ENCODE measurements at regions not wholly inside any gene's neighbourhood (a gene's known extent, or its start where the extent isn't known, plus 50 kb on each side); places are given as distances from the start of the nearest gene placed in this dataset.

DNA sequence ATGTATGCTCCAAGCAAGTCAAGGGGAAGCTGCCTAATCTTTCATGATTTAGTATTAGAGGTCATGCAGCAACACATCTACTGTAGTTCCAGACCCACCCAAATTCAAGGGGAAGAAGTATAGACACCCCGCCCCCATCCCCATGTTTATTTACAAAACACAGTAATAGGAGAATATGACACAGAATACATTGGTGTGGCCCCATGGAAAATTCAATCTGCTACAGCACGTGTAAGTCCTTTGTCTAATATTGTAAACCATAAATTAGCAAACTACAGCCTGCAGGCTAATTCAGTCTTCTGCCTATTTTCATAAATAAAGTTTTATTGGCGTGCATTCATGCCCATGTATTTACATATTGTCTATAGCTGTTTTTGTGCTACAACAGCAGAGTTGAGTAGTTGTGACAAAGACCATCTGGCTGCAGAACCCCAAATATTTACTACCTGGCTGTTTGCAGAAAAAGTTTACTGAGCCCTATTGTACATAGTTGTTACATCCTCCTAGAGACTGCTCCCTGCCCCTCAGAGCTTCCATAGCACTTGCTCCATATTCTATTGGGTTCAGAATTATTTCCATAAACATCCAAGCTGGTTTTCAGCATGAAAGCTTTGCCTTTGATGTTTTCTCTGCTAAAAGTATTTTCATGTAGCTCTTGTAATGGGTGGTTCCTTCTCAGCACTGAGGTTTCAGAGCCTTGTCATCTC, 326.8 kb upstream of the CPEB2 start:
- H2AFZ ChIP-seq (ENCODE audit: low read length): no peak overlapping the region
- peaks cover 6% of the 10 kb centered on the region for H3K27me3 ChIP-seq (ENCODE audit: insufficient read depth, low read length)
- H4K20me1 ChIP-seq (ENCODE audit: insufficient read depth, low read length): no peaks in the 10 kb centered on the region
- H3K27ac ChIP-seq (ENCODE audit: low read depth, low read length): no peak overlapping the region
- no peak overlapping the region for H3K4me3 ChIP-seq (ENCODE audit: insufficient read depth, low read length)
- H3K4me1 ChIP-seq (ENCODE audit: insufficient read depth, low read length): no peaks in the 10 kb centered on the region
- no peaks in the 10 kb centered on the region for H3K79me2 ChIP-seq (ENCODE audit: insufficient read depth, low read length)
- DNase-seq (ENCODE audit: insufficient read length, low spot score, missing footprints): no peak
- TF ChIP-seq, protein P1, sequence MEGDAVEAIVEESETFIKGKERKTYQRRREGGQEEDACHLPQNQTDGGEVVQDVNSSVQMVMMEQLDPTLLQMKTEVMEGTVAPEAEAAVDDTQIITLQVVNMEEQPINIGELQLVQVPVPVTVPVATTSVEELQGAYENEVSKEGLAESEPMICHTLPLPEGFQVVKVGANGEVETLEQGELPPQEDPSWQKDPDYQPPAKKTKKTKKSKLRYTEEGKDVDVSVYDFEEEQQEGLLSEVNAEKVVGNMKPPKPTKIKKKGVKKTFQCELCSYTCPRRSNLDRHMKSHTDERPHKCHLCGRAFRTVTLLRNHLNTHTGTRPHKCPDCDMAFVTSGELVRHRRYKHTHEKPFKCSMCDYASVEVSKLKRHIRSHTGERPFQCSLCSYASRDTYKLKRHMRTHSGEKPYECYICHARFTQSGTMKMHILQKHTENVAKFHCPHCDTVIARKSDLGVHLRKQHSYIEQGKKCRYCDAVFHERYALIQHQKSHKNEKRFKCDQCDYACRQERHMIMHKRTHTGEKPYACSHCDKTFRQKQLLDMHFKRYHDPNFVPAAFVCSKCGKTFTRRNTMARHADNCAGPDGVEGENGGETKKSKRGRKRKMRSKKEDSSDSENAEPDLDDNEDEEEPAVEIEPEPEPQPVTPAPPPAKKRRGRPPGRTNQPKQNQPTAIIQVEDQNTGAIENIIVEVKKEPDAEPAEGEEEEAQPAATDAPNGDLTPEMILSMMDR (IDR thresholded peaks at IDR 0.05; ENCODE audit: extremely low read depth, low read depth, low read length): no peak
- H3K9me3 ChIP-seq (ENCODE audit: low read depth, low read length): no peaks in the 10 kb centered on the region
- no peak overlapping the region for H3K4me2 ChIP-seq (ENCODE audit: insufficient read depth, low read length)
- no peaks in the 10 kb centered on the region for H3K36me3 ChIP-seq (ENCODE audit: insufficient read depth, low read length)

DNA sequence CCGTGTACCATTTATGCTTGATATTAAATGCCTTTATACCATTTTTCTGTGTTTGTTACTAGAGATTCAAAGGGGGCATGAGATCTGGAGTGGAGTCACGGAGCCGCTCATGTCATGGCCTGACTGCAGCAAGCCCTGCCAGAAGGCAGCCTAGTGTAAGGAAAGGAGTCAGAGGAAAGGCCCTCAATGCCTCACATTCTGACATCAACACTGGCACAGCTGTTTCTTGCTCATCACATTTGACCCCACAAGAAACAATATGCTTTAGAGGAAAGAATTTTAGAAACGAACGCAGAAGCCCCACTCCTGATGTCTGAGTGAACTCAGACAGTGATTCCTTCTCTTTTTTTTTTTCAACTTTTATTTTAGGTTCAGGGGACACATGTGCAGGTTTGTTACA, 322.4 kb upstream of the CPEB2 start:
- DNase-seq (ENCODE audit: insufficient read length, low spot score, missing footprints): peak; percentile 11
- H3K27ac ChIP-seq (ENCODE audit: low read depth, low read length): no peak overlapping the region

DNA sequence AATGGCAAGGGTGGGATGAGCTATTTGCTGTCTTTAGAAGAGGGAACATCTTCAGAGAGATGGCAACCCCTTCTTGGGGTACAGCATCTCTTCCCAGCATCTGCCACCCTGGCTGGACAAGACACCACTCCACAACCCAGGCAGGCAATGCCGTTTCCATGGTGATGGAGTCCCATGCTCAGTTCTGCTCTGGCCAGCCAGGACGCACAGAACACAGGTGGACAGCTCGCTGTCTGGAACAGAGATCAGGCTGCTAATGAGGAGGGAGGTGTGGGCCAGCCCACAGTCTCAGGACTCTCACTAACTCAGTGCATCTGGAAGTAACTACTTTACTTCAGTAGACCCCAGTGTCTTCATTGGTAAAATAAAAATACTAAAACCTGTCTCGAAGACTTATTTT, 321.0 kb upstream of the CPEB2 start:
- H3K4me3 ChIP-seq (ENCODE audit: insufficient read depth, low read length): no peak overlapping the region
- no peak overlapping the region for H2AFZ ChIP-seq (ENCODE audit: low read length)
- no peak for DNase-seq (ENCODE audit: insufficient read length, low spot score, missing footprints)
- no peaks in the 10 kb centered on the region for H3K36me3 ChIP-seq (ENCODE audit: insufficient read depth, low read length)
- TF ChIP-seq, protein P1 (IDR thresholded peaks at IDR 0.05; ENCODE audit: extremely low read depth, low read depth, low read length): no peak
- no peaks in the 10 kb centered on the region for H4K20me1 ChIP-seq (ENCODE audit: insufficient read depth, low read length)
- no peaks in the 10 kb centered on the region for H3K4me1 ChIP-seq (ENCODE audit: insufficient read depth, low read length)
- H3K27ac ChIP-seq (ENCODE audit: low read depth, low read length): no peak overlapping the region
- no peaks in the 10 kb centered on the region for H3K79me2 ChIP-seq (ENCODE audit: insufficient read depth, low read length)
- H3K27me3 ChIP-seq (ENCODE audit: insufficient read depth, low read length): peaks cover 3% of the 10 kb centered on the region
- no peak overlapping the region for H3K4me2 ChIP-seq (ENCODE audit: insufficient read depth, low read length)
- no peaks in the 10 kb centered on the region for H3K9me3 ChIP-seq (ENCODE audit: low read depth, low read length)

More for the DNA sequence above, 322.4 kb upstream of the CPEB2 start:
- Histone ChIP-seq H2AFZ (ENCODE audit: low read length) (no peak overlapping the region), H3K4me1 (ENCODE audit: insufficient read depth, low read length) (no peaks in the 10 kb centered on the region), H4K20me1 (ENCODE audit: insufficient read depth, low read length) (no peaks in the 10 kb centered on the region), H3K4me3 (ENCODE audit: insufficient read depth, low read length) (no peak overlapping the region), H3K4me2 (ENCODE audit: insufficient read depth, low read length) (no peak overlapping the region), H3K9me3 (ENCODE audit: low read depth, low read length) (no peaks in the 10 kb centered on the region), H3K36me3 (ENCODE audit: insufficient read depth, low read length) (no peaks in the 10 kb centered on the region), H3K79me2 (ENCODE audit: insufficient read depth, low read length) (no peaks in the 10 kb centered on the region), H3K27me3 (ENCODE audit: insufficient read depth, low read length) (peaks cover 6% of the 10 kb centered on the region)
- TF ChIP-seq, protein P1 (IDR thresholded peaks at IDR 0.05; ENCODE audit: extremely low read depth, low read depth, low read length): no peak

DNA sequence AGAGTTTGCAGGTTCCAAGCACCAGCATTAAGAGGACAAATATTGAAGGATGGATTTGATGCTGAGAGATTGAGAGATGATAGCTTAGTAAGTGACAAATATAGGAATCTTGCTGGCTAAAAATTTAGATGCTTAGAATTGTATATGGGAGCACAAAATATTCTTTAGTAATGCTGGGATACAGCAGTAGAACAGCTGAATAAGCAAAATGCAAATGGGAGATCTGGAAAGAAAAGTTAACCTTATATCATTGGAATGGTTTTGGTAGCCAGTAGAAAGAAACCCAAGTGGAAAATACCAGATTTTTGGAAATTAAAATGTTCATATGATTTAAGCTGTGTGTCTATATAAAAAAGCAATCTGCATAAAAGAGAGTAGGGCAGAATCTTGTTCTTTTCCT, 308.6 kb upstream of the CPEB2 start:
- no peaks in the 10 kb centered on the region for H3K36me3 ChIP-seq (ENCODE audit: insufficient read depth, low read length)
- H3K4me3 ChIP-seq (ENCODE audit: insufficient read depth, low read length): no peak overlapping the region
- DNase-seq (ENCODE audit: insufficient read length, low spot score, missing footprints): no peak
- no peaks in the 10 kb centered on the region for H4K20me1 ChIP-seq (ENCODE audit: insufficient read depth, low read length)
- no peaks in the 10 kb centered on the region for H3K79me2 ChIP-seq (ENCODE audit: insufficient read depth, low read length)
- H2AFZ ChIP-seq (ENCODE audit: low read length): no peak overlapping the region
- no peaks in the 10 kb centered on the region for H3K9me3 ChIP-seq (ENCODE audit: low read depth, low read length)
- H3K27ac ChIP-seq (ENCODE audit: low read depth, low read length): no peak overlapping the region
- H3K4me2 ChIP-seq (ENCODE audit: insufficient read depth, low read length): no peak overlapping the region
- TF ChIP-seq, protein P1 (IDR thresholded peaks at IDR 0.05; ENCODE audit: extremely low read depth, low read depth, low read length): no peak
- no peaks in the 10 kb centered on the region for H3K4me1 ChIP-seq (ENCODE audit: insufficient read depth, low read length)
- H3K27me3 ChIP-seq (ENCODE audit: insufficient read depth, low read length): peaks cover 7% of the 10 kb centered on the region
